ENCODE measurements at regions not wholly inside any gene's neighbourhood (a gene's known extent, or its start where the extent isn't known, plus 50 kb on each side); places are given as distances from the start of the nearest gene placed in this dataset.

DNA sequence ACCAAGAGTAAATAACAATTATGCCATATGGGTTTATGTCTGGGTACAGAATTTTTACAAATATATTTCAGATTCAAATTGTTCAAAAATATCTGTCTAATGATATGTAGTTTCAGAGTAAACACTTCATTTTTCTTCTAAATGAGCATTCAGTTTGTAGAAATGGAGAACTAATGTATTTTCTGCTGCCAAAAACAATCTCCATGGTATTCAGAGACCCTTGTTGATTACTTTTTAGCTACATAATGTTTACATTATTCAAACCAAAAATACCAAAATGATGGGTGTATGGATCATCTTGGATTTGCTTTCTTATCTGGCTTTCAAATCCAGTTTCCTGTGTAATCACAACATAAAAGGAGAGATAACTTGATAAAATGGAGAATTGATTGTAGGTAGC lies 576.0 kb upstream of the CDH4 start:
- DNase-seq (ENCODE audit: low read depth in 4 of 6, low spot score in 6 of 6): no peak
- H3K36me3 ChIP-seq (ENCODE audit: control insufficient read depth, insufficient read depth, low read length): no peaks in the 10 kb centered on the region
- H3K27ac ChIP-seq (ENCODE audit: low read depth, low read length): no peak overlapping the region
- no peaks in the 10 kb centered on the region for H3K27me3 ChIP-seq (ENCODE audit: control insufficient read depth, insufficient read depth, low read length)
- H3K4me1 ChIP-seq (ENCODE audit: control insufficient read depth, insufficient read depth, low read length): no peaks in the 10 kb centered on the region
- H3K9me3 ChIP-seq (ENCODE audit: control insufficient read depth, insufficient read depth, low read length): no peaks in the 10 kb centered on the region
- H3K4me3 ChIP-seq (ENCODE audit: low read depth, low read length): no peak overlapping the region

DNA sequence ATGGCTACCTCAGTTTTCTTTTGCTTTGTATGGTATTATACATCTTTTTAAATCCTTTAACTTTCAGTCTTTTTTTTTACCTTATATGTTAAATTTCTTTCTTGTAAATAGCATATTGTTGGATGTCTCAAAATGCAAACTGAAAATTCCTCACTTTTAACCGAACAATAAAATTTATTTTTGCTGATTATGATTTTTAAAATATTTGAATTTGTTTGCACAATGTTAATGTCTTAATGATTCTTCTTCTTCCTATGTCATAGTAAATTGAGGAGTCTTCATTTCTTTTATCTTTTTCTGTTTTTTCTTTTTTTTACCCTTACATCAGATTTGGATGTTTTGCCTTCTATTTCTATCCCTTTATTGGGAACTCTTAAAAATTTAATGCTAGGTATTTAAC lies 574.2 kb upstream of the CDH4 start:
- Histone ChIP-seq H3K27me3 (ENCODE audit: control insufficient read depth, insufficient read depth, low read length) (no peaks in the 10 kb centered on the region), H3K4me3 (ENCODE audit: low read depth, low read length) (no peak overlapping the region), H3K36me3 (ENCODE audit: control insufficient read depth, insufficient read depth, low read length) (no peaks in the 10 kb centered on the region), H3K27ac (ENCODE audit: low read depth, low read length) (no peak overlapping the region), H3K4me1 (ENCODE audit: control insufficient read depth, insufficient read depth, low read length) (no peaks in the 10 kb centered on the region), H3K9me3 (ENCODE audit: control insufficient read depth, insufficient read depth, low read length) (no peaks in the 10 kb centered on the region)
- no CpG with 5 or more reads among the region's 1 CpG for WGBS (ENCODE audit: insufficient coverage)
- no peak for DNase-seq (ENCODE audit: low read depth in 4 of 6, low spot score in 6 of 6)

DNA sequence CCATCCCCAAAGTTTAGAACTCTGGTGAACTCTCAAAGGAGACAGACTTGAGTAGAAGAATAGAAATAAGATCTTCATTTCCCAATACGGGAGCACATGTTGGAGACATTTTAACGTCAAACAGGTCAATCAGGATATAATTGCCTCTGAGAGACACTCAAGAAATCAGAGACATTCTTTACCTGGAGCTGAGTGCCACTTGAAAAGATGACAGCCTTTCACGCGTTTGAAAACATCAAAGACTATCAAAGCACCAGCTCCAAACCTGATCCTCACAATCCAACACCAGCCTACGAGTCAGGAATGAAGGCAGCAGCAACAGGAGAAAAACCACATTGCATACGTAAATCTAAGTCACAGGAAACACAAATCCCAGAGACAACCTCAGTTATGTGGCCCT lies 571.5 kb upstream of the CDH4 start:
- peaks cover 2% of the 10 kb centered on the region for H3K27me3 ChIP-seq (ENCODE audit: control insufficient read depth, insufficient read depth, low read length)
- WGBS (ENCODE audit: insufficient coverage): 93% methylated on average over 3 of the region's 6 CpGs
- H3K4me3 ChIP-seq (ENCODE audit: low read depth, low read length): no peak overlapping the region
- H3K27ac ChIP-seq (ENCODE audit: low read depth, low read length): no peak overlapping the region
- H3K9me3 ChIP-seq (ENCODE audit: control insufficient read depth, insufficient read depth, low read length): no peaks in the 10 kb centered on the region
- no peaks in the 10 kb centered on the region for H3K4me1 ChIP-seq (ENCODE audit: control insufficient read depth, insufficient read depth, low read length)
- H3K36me3 ChIP-seq (ENCODE audit: control insufficient read depth, insufficient read depth, low read length): no peaks in the 10 kb centered on the region
- DNase-seq (ENCODE audit: low read depth in 4 of 6, low spot score in 6 of 6): no peak

DNA sequence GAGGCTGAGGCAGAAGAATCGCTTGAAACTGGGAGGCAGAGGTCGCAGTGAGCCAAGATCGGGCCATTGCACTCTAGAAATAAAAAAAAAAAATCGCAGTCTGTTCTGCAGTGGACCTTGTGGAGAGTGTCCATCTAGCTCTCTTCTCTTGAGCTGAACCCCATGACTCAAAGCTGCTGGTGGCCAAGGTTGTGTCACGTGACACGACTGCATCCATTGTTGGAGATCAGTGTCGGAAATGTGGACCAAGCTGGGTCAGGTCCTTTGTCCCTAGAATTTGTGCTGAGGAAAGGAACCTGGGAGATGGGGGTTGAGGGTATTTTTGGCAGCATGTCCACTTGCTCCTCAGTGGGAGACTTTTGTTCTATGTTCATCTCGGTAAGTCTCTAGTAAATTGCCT lies 564.8 kb upstream of the CDH4 start:
- H3K36me3 ChIP-seq (ENCODE audit: control insufficient read depth, insufficient read depth, low read length): no peaks in the 10 kb centered on the region
- H3K4me3 ChIP-seq (ENCODE audit: low read depth, low read length): no peak overlapping the region
- WGBS (ENCODE audit: insufficient coverage): 91% methylated on average over 7 of the region's 8 CpGs
- no peak for DNase-seq (ENCODE audit: low read depth in 4 of 6, low spot score in 6 of 6)
- H3K9me3 ChIP-seq (ENCODE audit: control insufficient read depth, insufficient read depth, low read length): no peaks in the 10 kb centered on the region
- no peak overlapping the region for H3K27ac ChIP-seq (ENCODE audit: low read depth, low read length)
- peaks cover 2% of the 10 kb centered on the region for H3K27me3 ChIP-seq (ENCODE audit: control insufficient read depth, insufficient read depth, low read length)
- no peaks in the 10 kb centered on the region for H3K4me1 ChIP-seq (ENCODE audit: control insufficient read depth, insufficient read depth, low read length)

DNA sequence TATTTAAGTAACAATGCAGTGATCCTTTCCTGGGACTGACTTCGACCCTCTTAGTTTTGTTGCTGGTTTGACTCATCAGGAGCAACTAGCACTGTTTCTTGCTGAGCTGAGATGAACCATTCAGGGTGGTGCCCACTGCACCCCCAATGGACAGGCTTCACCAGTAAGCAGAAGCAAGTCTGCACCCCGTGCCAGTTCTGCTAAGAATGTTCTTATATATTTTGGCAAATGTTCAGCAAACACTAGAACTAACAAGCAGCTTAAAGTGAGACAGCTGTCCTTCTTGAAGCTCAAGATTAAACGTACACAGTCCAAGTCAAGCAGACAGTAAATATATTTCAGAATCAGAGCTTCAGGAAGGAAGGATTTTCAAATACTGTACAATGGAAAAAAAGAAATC lies 561.3 kb upstream of the CDH4 start:
- H3K27me3 ChIP-seq (ENCODE audit: control insufficient read depth, insufficient read depth, low read length): no peaks in the 10 kb centered on the region
- H3K36me3 ChIP-seq (ENCODE audit: control insufficient read depth, insufficient read depth, low read length): no peaks in the 10 kb centered on the region
- H3K27ac ChIP-seq (ENCODE audit: low read depth, low read length): no peak overlapping the region
- no peaks in the 10 kb centered on the region for H3K4me1 ChIP-seq (ENCODE audit: control insufficient read depth, insufficient read depth, low read length)
- no peak overlapping the region for H3K4me3 ChIP-seq (ENCODE audit: low read depth, low read length)
- WGBS (ENCODE audit: insufficient coverage): 40% methylated on average over 1 of the region's 3 CpGs
- H3K9me3 ChIP-seq (ENCODE audit: control insufficient read depth, insufficient read depth, low read length): no peaks in the 10 kb centered on the region
- no peak for DNase-seq (ENCODE audit: low read depth in 4 of 6, low spot score in 6 of 6)

DNA sequence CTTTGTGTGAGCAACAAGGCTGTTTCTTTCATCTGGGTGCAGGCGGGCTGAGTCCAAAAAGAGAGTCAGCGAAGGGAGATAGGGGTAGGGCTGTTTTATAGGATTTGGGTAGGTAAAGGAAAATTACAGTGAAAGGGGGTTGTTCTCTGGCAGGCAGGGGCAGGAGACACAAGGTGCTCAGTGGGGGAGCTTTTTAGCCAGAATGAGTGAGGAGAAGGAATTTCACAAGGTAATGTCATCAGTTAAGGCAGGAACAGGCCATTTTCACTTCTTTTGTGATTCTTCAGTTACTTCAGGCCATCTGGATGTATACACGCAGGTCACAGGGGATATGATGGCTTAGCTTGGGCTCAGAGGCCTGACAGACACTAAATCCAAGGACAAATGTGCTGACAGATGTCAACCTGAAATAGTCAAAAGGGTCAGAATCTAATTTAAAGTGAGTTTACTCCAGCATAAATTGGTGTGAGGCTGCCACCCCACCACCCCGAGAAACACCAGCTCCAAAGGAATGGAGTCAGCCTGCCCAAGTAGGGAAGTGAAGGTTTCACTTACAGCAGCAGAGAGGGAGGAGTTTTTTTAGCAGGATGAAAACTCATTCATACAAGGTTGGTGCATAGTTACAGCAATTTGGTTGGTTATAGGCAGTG lies 560.0 kb upstream of the CDH4 start:
- Histone ChIP-seq H3K27ac (ENCODE audit: low read depth, low read length) (no peak overlapping the region), H3K4me1 (ENCODE audit: control insufficient read depth, insufficient read depth, low read length) (no peaks in the 10 kb centered on the region), H3K9me3 (ENCODE audit: control insufficient read depth, insufficient read depth, low read length) (no peaks in the 10 kb centered on the region), H3K27me3 (ENCODE audit: control insufficient read depth, insufficient read depth, low read length) (no peaks in the 10 kb centered on the region), H3K36me3 (ENCODE audit: control insufficient read depth, insufficient read depth, low read length) (no peaks in the 10 kb centered on the region), H3K4me3 (ENCODE audit: low read depth, low read length) (no peak overlapping the region)
- WGBS (ENCODE audit: insufficient coverage): 87% methylated on average over 2 of the region's 4 CpGs
- DNase-seq (ENCODE audit: low read depth in 4 of 6, low spot score in 6 of 6): no peak

DNA sequence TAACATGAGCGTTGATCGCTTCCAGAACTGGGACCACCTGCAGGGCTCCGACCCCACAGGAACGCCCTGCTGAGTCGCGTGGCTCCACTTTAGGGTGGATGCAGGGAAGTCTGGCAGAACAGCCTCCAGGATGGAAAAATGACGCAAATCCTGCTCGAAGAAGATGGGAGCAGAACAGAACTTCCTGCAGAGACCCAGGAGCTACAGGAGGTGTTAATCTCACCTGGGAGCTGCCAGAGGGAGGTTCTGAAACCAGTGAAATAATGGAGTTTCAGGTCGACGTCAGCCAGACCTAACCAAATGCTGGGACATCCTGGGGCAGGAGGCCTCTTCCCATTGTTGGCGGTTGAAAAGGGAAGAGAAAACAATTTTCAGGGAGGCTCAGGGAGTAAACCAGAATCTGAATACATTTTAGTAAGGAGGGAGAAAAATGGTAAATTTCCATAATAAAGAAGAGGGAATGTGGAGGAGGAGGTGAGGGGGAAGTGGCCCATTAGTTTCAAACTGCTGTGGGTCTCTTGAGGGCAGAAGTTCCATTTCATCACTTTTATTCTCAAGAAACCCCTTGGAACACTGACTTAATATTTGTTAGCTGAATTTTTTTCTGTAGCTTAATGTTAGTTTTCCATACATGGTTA lies 558.4 kb upstream of the CDH4 start:
- Histone ChIP-seq H3K27me3 (ENCODE audit: control insufficient read depth, insufficient read depth, low read length) (no peaks in the 10 kb centered on the region), H3K4me3 (ENCODE audit: low read depth, low read length) (no peak overlapping the region), H3K4me1 (ENCODE audit: control insufficient read depth, insufficient read depth, low read length) (no peaks in the 10 kb centered on the region), H3K27ac (ENCODE audit: low read depth, low read length) (no peak overlapping the region), H3K9me3 (ENCODE audit: control insufficient read depth, insufficient read depth, low read length) (no peaks in the 10 kb centered on the region), H3K36me3 (ENCODE audit: control insufficient read depth, insufficient read depth, low read length) (no peaks in the 10 kb centered on the region)
- no peak for DNase-seq (ENCODE audit: low read depth in 4 of 6, low spot score in 6 of 6)
- 51% methylated on average over 11 of the region's 11 CpGs for WGBS (ENCODE audit: insufficient coverage)

DNA sequence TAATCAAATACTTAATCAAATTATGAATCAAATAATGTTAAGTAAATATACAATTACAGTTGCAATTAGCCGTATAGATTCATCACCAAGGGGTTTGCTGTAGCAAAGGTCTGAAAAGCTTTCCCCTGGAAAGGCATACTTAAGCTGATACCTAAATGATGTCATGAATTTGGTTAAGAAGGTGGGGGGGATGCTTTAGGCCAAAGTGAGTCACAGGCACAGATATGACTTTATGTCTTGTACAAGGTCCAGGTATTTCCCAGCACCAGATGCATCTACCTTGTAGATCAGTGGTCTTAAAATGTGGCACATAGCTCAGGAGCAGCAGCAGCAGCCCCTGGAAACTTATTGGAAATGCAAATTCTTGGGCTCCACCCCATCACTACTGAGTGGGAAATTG lies 557.3 kb upstream of the CDH4 start:
- Histone ChIP-seq H3K36me3 (ENCODE audit: control insufficient read depth, insufficient read depth, low read length) (no peaks in the 10 kb centered on the region), H3K27me3 (ENCODE audit: control insufficient read depth, insufficient read depth, low read length) (no peaks in the 10 kb centered on the region), H3K4me1 (ENCODE audit: control insufficient read depth, insufficient read depth, low read length) (no peaks in the 10 kb centered on the region), H3K4me3 (ENCODE audit: low read depth, low read length) (no peak overlapping the region), H3K27ac (ENCODE audit: low read depth, low read length) (no peak overlapping the region), H3K9me3 (ENCODE audit: control insufficient read depth, insufficient read depth, low read length) (no peaks in the 10 kb centered on the region)
- no peak for DNase-seq (ENCODE audit: low read depth in 4 of 6, low spot score in 6 of 6)
- WGBS (ENCODE audit: insufficient coverage): no CpG with 5 or more reads among the region's 1 CpG

DNA sequence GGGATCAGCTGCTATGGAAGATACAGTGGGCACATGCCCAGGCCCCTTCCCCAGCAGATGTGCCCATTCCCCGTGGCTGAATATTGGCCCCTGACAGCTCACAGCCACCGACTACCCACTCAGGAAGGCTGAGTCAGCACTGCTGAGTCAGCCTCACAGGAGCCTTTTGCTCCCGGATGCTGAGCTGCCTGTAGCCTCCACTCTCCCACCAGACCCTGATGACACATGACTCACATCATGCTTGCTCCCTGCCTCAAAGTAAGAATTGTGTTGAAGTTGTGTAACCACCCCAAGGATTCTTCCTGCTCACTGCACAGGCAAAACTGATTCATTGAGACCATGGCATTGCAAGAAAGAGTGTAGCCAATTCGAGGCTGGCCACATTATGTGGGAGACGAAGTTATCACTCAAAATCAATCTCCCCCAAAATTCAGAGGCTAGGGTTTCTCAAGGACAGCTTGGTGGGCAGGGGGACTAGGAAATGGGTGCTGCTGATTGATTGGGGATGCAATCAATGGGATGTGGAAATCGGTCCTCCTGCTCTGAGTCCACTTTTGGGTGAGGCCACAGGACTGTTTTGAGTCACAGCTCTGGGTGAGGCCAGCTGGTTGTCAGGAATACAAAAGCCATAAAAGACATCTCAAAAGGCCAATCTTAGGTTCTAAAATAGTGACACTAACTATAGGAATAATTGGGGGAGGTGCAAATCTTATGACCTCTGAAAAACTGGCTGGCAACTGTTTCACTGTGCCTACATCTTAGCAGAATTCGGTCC lies 556.6 kb upstream of the CDH4 start:
- H3K27me3 ChIP-seq (ENCODE audit: control insufficient read depth, insufficient read depth, low read length): no peaks in the 10 kb centered on the region
- no peaks in the 10 kb centered on the region for H3K36me3 ChIP-seq (ENCODE audit: control insufficient read depth, insufficient read depth, low read length)
- H3K4me3 ChIP-seq (ENCODE audit: low read depth, low read length): no peak overlapping the region
- H3K27ac ChIP-seq (ENCODE audit: low read depth, low read length): no peak overlapping the region
- no peaks in the 10 kb centered on the region for H3K4me1 ChIP-seq (ENCODE audit: control insufficient read depth, insufficient read depth, low read length)
- DNase-seq (ENCODE audit: low read depth in 4 of 6, low spot score in 6 of 6): no peak
- WGBS (ENCODE audit: insufficient coverage): 78% methylated on average over 4 of the region's 7 CpGs
- H3K9me3 ChIP-seq (ENCODE audit: control insufficient read depth, insufficient read depth, low read length): no peaks in the 10 kb centered on the region

DNA sequence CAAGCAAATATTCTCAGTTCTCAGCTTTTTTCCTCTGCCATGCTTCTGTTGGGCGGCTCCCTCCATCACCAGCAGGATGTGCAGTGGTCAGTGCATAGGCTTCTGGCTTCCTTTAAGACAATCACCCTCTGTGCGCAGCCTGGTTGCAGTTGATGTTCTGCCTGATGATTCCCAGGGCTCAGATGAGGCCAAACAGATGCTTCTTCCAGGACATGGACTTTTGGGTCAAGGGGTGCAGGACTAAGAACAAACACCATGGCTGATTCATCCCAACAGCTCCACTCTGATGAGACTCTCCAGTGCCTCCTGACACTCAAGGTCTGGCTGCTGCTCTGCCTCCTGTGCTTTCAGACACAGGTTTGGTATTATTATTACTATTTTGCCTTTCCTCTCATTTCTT lies 554.8 kb upstream of the CDH4 start:
- DNase-seq (ENCODE audit: low read depth in 4 of 6, low spot score in 6 of 6): no peak
- Histone ChIP-seq H3K4me1 (ENCODE audit: control insufficient read depth, insufficient read depth, low read length) (no peaks in the 10 kb centered on the region), H3K27me3 (ENCODE audit: control insufficient read depth, insufficient read depth, low read length) (no peaks in the 10 kb centered on the region), H3K36me3 (ENCODE audit: control insufficient read depth, insufficient read depth, low read length) (no peaks in the 10 kb centered on the region), H3K9me3 (ENCODE audit: control insufficient read depth, insufficient read depth, low read length) (no peaks in the 10 kb centered on the region), H3K4me3 (ENCODE audit: low read depth, low read length) (no peak overlapping the region), H3K27ac (ENCODE audit: low read depth, low read length) (no peak overlapping the region)
- WGBS (ENCODE audit: insufficient coverage): 100% methylated on average over 2 of the region's 2 CpGs
